Fibroblast of lung (primary cell): ENCODE measurements at regions not wholly inside any gene's neighbourhood (a gene's known extent, or its start where the extent isn't known, plus 50 kb on each side); places are given as distances from the start of the nearest gene placed in this dataset.
A peak's percentile ranks its signal among the peaks of the same experiment; 100 is the strongest.

ENCODE experiments used
- DNase-seq, 2 donors: peaks; one replicate each; pipeline versions ENCODE4 v3.0.0 to v3.0.0-alpha.2; 2010; ENCODE audit warnings: low read depth in 2 of 2
- H2AFZ ChIP-seq: 2 replicates; pipeline ENCODE4 v1.5.1; 2012; ENCODE audit warnings: low read length, control low read depth, inconsistent platforms
- H3K27ac ChIP-seq: 2 replicates; pipeline ENCODE4 v1.5.1; 2011; ENCODE audit warnings: low read length, control low read depth; ENCODE audit not compliant: insufficient read depth
- H3K27me3 ChIP-seq: 2 replicates; pipeline ENCODE4 v1.5.1; 2011; ENCODE audit warnings: mild to moderate bottlenecking, low read length; ENCODE audit not compliant: control insufficient read depth, insufficient read depth
- H3K36me3 ChIP-seq: 2 replicates; pipeline ENCODE4 v1.5.1; 2011; ENCODE audit warnings: low read length; ENCODE audit not compliant: control insufficient read depth, insufficient read depth
- H3K4me1 ChIP-seq: 2 replicates; pipeline ENCODE4 v1.5.1; 2011; ENCODE audit warnings: low read length; ENCODE audit not compliant: control insufficient read depth, insufficient read depth; ENCODE audit errors: extremely low read depth
- H3K4me2 ChIP-seq: 2 replicates; pipeline ENCODE4 v1.5.1; 2011; ENCODE audit warnings: low read length, control low read depth; ENCODE audit not compliant: insufficient read depth; ENCODE audit errors: extremely low read depth
- H3K4me3 ChIP-seq, 4 experiments: fragments of 200-600 bp in 1 of 4; sonication (generic) in 1 of 4; replicated peaks in 1 of 4; 2 replicates each; pipeline ENCODE4 v1.5.1; 2011 to 2016; ENCODE audit warnings: low read length in 4 of 4, low read depth in 3 of 4, mild to moderate bottlenecking in 3 of 4, control low read depth in 2 of 4, inconsistent platforms in 1 of 4, mixed read lengths in 1 of 4; ENCODE audit not compliant: insufficient read depth in 1 of 4; ENCODE audit errors: control extremely low read depth in 1 of 4
- H3K79me2 ChIP-seq: 2 replicates; pipeline ENCODE4 v1.5.1; 2012; ENCODE audit warnings: mild to moderate bottlenecking, low read length, inconsistent platforms; ENCODE audit not compliant: control insufficient read depth, insufficient read depth
- H3K9ac ChIP-seq: 2 replicates; pipeline ENCODE4 v1.5.1; 2011; ENCODE audit warnings: mild to moderate bottlenecking, low read length, control low read depth; ENCODE audit not compliant: insufficient read depth
- H3K9me3 ChIP-seq: 2 replicates; pipeline ENCODE4 v1.5.1; 2012; ENCODE audit warnings: low read depth, low read length; ENCODE audit not compliant: control insufficient read depth, insufficient read depth
- H4K20me1 ChIP-seq: 2 replicates; pipeline ENCODE4 v1.5.1; 2011; ENCODE audit warnings: low read length; ENCODE audit not compliant: control insufficient read depth, insufficient read depth; ENCODE audit errors: extremely low read depth
- EZH2 ChIP-seq: IDR thresholded peaks from 2 replicates; pipeline ENCODE4 v1.5.1; 2012; ENCODE audit warnings: low read length, control low read depth, mild to moderate bottlenecking; ENCODE audit errors: missing control alignments
- TF ChIP-seq, protein P1 (sequence below), 2 donors: IDR thresholded peaks in 1 of 2; conservative IDR thresholded peaks in 1 of 2; 1 replicate in 1 of 2; 2 replicates in 1 of 2; pipeline ENCODE4 v1.5.1; 2011 to 2012; ENCODE audit warnings: low read length in 2 of 2, control low read depth in 1 of 2, inconsistent platforms in 1 of 2, low read depth in 1 of 2, mild to moderate bottlenecking in 1 of 2

DNA sequence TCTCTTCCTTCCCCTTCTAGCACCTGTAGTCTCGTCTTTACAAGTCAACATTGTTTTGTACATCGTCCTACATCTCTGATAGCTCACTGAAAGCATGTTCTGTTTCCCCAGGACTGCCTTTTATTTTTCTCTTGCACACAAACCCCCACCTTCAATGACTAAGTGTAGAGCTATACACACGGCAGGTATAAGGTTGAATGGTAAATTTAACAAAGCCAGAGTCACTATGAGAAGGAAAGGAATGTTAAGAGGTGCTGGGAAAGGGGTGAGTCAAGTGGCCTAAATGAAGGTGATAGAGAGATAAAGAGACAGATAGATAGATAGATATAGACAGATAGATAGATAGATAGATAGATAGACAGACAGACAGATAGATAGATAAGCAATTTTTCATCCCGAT, 134.3 kb upstream of the ATP1B1 start:
- H3K36me3 ChIP-seq: no peaks in the 10 kb centered on the region
- no peaks in the 10 kb centered on the region for H3K27me3 ChIP-seq
- H3K4me3 ChIP-seq: no peak overlapping the region
- TF ChIP-seq EZH2: no peak
- TF ChIP-seq, protein P1, sequence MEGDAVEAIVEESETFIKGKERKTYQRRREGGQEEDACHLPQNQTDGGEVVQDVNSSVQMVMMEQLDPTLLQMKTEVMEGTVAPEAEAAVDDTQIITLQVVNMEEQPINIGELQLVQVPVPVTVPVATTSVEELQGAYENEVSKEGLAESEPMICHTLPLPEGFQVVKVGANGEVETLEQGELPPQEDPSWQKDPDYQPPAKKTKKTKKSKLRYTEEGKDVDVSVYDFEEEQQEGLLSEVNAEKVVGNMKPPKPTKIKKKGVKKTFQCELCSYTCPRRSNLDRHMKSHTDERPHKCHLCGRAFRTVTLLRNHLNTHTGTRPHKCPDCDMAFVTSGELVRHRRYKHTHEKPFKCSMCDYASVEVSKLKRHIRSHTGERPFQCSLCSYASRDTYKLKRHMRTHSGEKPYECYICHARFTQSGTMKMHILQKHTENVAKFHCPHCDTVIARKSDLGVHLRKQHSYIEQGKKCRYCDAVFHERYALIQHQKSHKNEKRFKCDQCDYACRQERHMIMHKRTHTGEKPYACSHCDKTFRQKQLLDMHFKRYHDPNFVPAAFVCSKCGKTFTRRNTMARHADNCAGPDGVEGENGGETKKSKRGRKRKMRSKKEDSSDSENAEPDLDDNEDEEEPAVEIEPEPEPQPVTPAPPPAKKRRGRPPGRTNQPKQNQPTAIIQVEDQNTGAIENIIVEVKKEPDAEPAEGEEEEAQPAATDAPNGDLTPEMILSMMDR (conservative IDR thresholded peaks at IDR 0.05 in 1 of 2, IDR thresholded peaks at IDR 0.05 in 1 of 2; ENCODE audit: low read depth in 1 of 2, low read length in 2 of 2): no peak
- H3K4me1 ChIP-seq: no peaks in the 10 kb centered on the region
- DNase-seq: no peak
- no peak overlapping the region for H3K27ac ChIP-seq
- H3K9ac ChIP-seq: no peak overlapping the region
- H2AFZ ChIP-seq: no peak overlapping the region
- no peak overlapping the region for H3K4me2 ChIP-seq
- H3K79me2 ChIP-seq: no peaks in the 10 kb centered on the region
- H4K20me1 ChIP-seq: no peaks in the 10 kb centered on the region
- H3K9me3 ChIP-seq: no peaks in the 10 kb centered on the region

DNA sequence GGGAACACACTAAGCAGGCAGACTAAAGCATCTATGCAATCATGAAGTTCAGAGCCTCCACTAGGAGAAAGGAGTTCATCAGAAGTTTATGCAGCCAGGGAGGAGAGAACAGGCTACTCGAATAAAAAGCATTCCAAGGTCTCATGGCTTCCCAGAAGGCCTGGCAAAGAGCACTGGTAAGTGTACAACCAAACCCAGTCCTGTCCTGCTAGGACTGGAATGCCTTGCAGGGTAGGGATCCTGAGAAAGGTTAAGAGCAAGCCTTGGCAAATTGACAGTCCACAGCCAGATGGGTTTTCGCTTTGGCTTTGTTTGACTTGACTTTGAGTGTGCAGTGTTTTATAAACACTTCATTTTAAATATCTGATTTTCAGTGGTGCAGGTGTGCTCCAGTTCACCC, 133.6 kb upstream of the ATP1B1 start:
- H3K79me2 ChIP-seq: no peaks in the 10 kb centered on the region
- H3K27ac ChIP-seq: no peak overlapping the region
- no peaks in the 10 kb centered on the region for H3K27me3 ChIP-seq
- no peaks in the 10 kb centered on the region for H3K4me1 ChIP-seq
- H3K4me2 ChIP-seq: no peak overlapping the region
- DNase-seq: no peak
- no peak overlapping the region for H2AFZ ChIP-seq
- H3K4me3 ChIP-seq: no peak overlapping the region
- no peaks in the 10 kb centered on the region for H3K9me3 ChIP-seq
- no peaks in the 10 kb centered on the region for H3K36me3 ChIP-seq
- TF ChIP-seq, protein P1 (conservative IDR thresholded peaks at IDR 0.05 in 1 of 2, IDR thresholded peaks at IDR 0.05 in 1 of 2; ENCODE audit: low read depth in 1 of 2, low read length in 2 of 2): no peak
- no peak for TF ChIP-seq EZH2
- H4K20me1 ChIP-seq: no peaks in the 10 kb centered on the region
- H3K9ac ChIP-seq: no peak overlapping the region

- Histone ChIP-seq H3K27ac (no peak overlapping the region), H3K4me3 (no peak overlapping the region), H3K27me3 (no peaks in the 10 kb centered on the region), H3K36me3 (no peaks in the 10 kb centered on the region), H3K9ac (no peak overlapping the region), H3K9me3 (no peaks in the 10 kb centered on the region), H4K20me1 (no peaks in the 10 kb centered on the region), H3K4me1 (no peaks in the 10 kb centered on the region), H3K4me2 (no peak overlapping the region), H2AFZ (no peak overlapping the region), H3K79me2 (no peaks in the 10 kb centered on the region)
- TF ChIP-seq EZH2: no peak
- TF ChIP-seq, protein P1 (conservative IDR thresholded peaks at IDR 0.05 in 1 of 2, IDR thresholded peaks at IDR 0.05 in 1 of 2; ENCODE audit: low read depth in 1 of 2, low read length in 2 of 2): no peak
- peak in 1 of 2 donors; percentile 21 for DNase-seq
These were observed 132.4 kb upstream of the ATP1B1 start for GRCh38 chr1:168974117-168974516.
